GM12875 (cell line): ENCODE measurements at regions not wholly inside any gene's neighbourhood (a gene's known extent, or its start where the extent isn't known, plus 50 kb on each side); places are given as distances from the start of the nearest gene placed in this dataset.

Source experiments
- H3K4me3 ChIP-seq: one replicate; pipeline ENCODE4 v1.5.1; 2011; ENCODE audit warnings: low read depth, low read length, control low read depth
- TF ChIP-seq, protein P1 (sequence below): IDR thresholded peaks from 2 replicates; pipeline ENCODE4 v1.5.1; 2011; ENCODE audit warnings: low read depth, mild to moderate bottlenecking, control low read depth, inconsistent platforms, low read length, moderate library complexity, borderline replicate concordance; ENCODE audit not compliant: insufficient read depth

DNA sequence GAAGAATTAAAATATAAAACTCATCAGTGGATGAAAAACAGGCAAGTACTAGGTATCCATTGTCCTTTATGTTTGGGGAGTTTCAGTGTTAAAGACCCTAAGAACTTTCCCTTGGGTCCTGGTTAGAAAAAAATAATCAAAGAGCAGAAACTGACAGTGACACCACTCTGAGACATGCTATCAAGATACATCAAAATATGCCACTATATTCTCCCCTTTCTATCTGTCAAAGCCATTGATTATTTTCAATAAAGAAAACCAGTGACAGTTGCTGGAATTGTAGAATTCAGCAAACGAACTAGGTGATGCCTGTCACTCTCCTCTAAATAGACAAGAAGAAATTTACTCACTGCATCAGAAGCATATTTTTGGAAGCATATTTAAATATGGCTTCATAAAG lies 496.7 kb upstream of the CFAP20DC start:
- TF ChIP-seq, protein P1, sequence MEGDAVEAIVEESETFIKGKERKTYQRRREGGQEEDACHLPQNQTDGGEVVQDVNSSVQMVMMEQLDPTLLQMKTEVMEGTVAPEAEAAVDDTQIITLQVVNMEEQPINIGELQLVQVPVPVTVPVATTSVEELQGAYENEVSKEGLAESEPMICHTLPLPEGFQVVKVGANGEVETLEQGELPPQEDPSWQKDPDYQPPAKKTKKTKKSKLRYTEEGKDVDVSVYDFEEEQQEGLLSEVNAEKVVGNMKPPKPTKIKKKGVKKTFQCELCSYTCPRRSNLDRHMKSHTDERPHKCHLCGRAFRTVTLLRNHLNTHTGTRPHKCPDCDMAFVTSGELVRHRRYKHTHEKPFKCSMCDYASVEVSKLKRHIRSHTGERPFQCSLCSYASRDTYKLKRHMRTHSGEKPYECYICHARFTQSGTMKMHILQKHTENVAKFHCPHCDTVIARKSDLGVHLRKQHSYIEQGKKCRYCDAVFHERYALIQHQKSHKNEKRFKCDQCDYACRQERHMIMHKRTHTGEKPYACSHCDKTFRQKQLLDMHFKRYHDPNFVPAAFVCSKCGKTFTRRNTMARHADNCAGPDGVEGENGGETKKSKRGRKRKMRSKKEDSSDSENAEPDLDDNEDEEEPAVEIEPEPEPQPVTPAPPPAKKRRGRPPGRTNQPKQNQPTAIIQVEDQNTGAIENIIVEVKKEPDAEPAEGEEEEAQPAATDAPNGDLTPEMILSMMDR, result no peak
- no peak overlapping the region for H3K4me3 ChIP-seq

DNA sequence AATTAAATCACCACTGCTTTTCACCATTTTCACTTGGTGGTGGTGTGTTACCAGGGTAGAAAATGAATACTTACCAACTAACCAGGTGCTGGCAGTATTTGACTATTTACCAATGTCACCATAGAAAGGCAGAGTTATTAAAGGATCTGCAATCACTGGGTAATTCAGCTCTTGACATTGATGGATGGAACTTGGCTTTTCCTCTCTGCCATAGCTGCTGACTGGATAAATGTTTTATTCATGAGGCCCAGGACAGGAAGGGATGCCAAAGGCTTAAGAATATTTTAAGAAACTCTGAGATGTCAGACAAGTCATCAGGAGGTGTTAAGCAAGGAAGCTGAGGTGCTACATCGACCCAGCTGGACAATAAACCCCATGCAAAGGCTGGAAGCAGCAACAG lies 495.5 kb upstream of the CFAP20DC start:
- no peak overlapping the region for H3K4me3 ChIP-seq
- TF ChIP-seq, protein P1, result no peak

DNA sequence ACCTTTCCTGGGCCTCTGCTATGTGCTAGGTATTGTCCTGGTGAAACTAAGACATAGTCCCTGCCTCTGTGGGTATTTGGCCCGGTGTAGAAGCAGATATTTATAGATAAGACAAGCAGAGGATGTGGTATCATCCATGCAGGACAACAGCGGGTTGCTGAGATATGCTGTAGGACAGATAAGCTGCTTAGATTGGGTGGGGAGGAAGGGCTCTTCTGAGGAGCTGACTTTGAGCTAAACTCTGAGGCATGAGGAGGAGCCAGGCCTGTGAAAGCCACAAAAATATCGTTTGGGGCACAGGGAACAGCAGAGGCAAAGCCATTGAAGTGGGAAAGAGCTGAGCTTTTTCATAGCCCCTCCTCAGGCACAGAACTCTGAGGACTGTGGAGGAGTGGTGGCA lies 492.5 kb upstream of the CFAP20DC start:
- no peak overlapping the region for H3K4me3 ChIP-seq
- TF ChIP-seq, protein P1, result no peak

DNA sequence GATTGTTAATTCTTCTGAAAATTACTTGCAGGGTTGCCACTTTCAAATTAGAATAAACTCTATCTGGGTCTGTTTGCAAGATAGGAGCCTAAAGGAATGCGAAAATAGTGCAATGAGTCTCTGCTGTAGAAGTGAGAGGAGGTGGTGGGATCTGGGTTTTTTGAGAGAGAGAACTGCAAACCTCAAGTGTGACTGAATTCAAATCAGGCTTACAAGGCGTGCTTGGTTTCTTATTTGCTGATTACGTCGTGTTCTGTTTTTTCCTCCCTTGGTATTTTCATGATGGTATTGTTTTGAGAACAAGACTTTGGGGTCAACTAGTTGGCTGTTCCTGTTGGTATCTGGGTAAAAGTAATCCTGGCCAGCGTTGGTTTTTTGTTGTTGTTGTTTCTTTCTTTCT lies 490.9 kb upstream of the CFAP20DC start:
- H3K4me3 ChIP-seq, result no peak overlapping the region
- TF ChIP-seq, protein P1, result no peak

DNA sequence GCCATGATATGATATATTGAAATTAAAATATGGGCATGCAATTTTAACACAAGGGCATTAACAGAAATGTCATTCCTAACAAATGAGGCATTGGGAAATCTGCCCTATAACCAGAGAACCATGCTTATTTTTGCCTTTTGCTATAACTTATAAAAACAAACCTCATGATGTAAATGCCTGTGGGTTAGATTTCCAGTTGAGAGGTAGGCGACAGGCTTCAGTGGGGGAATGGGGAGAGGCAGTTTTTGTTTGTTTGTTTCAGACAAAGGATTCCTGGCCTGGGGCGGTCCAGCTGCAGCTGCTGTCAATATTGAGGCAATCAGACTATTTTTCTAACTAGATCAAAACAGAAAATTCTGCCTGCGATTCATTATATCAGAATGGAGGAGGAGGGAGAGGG lies 490.4 kb upstream of the CFAP20DC start:
- TF ChIP-seq, protein P1, result no peak
- no peak overlapping the region for H3K4me3 ChIP-seq

DNA sequence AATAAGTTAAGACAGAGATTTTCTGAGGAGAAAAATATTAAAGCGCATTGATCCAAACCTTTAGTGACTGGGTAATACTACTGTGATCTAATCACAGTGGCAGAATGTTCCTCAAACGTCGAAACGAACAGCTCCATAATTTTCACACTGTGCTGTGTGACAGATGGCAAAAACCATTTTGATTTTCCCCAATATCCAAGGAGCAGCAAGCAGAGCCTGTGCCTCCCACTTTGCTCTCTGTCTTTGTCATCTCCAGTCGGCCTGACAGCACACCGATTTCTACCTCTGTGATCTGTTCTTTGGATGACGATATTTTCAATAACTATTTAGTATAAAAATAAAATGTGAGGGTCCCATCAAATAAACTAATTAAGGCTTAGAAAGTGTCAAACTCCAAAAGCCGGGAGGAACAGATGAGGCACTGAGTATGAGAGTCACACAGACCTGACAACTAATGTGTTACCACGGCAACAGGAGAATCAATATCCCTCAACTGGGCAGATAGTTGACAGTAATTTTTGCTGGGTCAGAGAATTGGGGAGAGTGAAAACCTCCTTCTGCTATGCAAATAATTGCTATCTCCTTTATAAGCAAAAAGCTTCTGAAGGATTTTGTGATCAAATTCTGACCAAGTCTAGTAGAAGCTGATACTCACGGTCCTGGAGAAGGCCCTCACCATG lies 489.1 kb upstream of the CFAP20DC start:
- TF ChIP-seq, protein P1, result no peak
- H3K4me3 ChIP-seq, result no peak overlapping the region

DNA sequence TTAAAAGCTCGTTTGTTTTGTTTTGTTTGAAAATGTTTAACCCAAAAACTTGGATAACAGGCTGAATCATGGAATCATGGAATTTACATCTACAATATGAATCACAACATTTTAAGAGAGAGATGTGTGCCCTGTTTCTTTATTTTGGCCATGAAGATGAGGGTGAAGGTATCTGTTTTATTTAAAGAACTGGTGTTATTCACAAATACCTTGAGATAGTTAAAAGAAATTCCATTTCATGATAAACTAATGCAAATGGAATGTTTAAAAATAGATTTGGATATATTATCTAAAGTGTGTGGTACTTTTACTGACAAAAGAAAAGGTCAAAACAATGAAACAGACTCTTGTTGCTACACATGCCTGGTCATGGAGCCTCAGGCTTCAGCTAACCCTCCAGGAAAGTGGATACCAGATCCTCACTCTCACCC lies 486.0 kb upstream of the CFAP20DC start:
- TF ChIP-seq, protein P1, result no peak
- no peak overlapping the region for H3K4me3 ChIP-seq
